Panc1 (cell line): ENCODE measurements at regions not wholly inside any gene's neighbourhood (a gene's known extent, or its start where the extent isn't known, plus 50 kb on each side); places are given as distances from the start of the nearest gene placed in this dataset.

Source experiments
- ATAC-seq: fragments of 200-7000 bp; cut with Tn5 transposase; 2 replicates; pipeline ENCODE4 v1.9.1; 2020; ENCODE audit warnings: mild to moderate bottlenecking, moderate library complexity
- BruUV-seq: library from RNA; stranded (reverse); fragments of 400-500 nt; replicated peaks from 2 replicates; lab custom pipeline; 2021; lab: Mats Ljungman, UMichigan
- CTCF ChIA-PET: fragments of 300-600 bp; sonication (Branson Sonifier 250); formaldehyde crosslinking; loops from one replicate; lab custom pipeline; 2022; ENCODE audit warnings: antibody characterized with exemption; lab: Charles Lee
- POLR2A ChIA-PET: fragments of 300-600 bp; sonication (Branson Sonifier 250); formaldehyde crosslinking; loops from one replicate; lab custom pipeline; 2022; ENCODE audit warnings: antibody characterized with exemption; lab: Charles Lee
- DNase-seq: peaks from one replicate; pipeline ENCODE4 v3.0.0-alpha.2; 2010; ENCODE audit warnings: low read depth, low spot score
- H3K27ac ChIP-seq: 2 replicates; pipeline ENCODE4 v1.5.1; 2011; ENCODE audit warnings: mild to moderate bottlenecking, low read length, inconsistent platforms
- H3K27me3 ChIP-seq: fragments of 200-500 bp; sonication (Bioruptor generic); 2 replicates; pipeline ENCODE4 v1.6.0; 2014; ENCODE audit warnings: low read length, inconsistent platforms; ENCODE audit not compliant: control insufficient read depth, insufficient read depth
- H3K36me3 ChIP-seq: fragments of 200-500 bp; sonication (Bioruptor generic); 2 replicates; pipeline ENCODE4 v1.5.1; 2014; ENCODE audit warnings: inconsistent platforms, mild to moderate bottlenecking, low read length, moderate library complexity; ENCODE audit not compliant: control insufficient read depth, insufficient read depth
- H3K4me1 ChIP-seq: 2 replicates; pipeline ENCODE4 v1.5.1; 2011; ENCODE audit warnings: inconsistent platforms, mild to moderate bottlenecking, low read length, moderate library complexity; ENCODE audit not compliant: control insufficient read depth, insufficient read depth
- H3K4me3 ChIP-seq, 2 experiments: 2 replicates each; pipeline ENCODE4 v1.5.1; 2011 to 2012; ENCODE audit warnings: low read depth in 2 of 2, low read length in 2 of 2, mild to moderate bottlenecking in 2 of 2, inconsistent platforms in 1 of 2, moderate library complexity in 1 of 2
- H3K9me3 ChIP-seq: fragments of 200-500 bp; sonication (Bioruptor generic); 2 replicates; pipeline ENCODE4 v1.5.1; 2014; ENCODE audit warnings: low read depth, mild to moderate bottlenecking, inconsistent platforms, low read length, moderate library complexity; ENCODE audit not compliant: control insufficient read depth, insufficient read depth
- CTCF ChIP-seq: fragments of 450-650 bp; IDR thresholded peaks from 2 replicates; pipeline ENCODE4 v1.5.1; 2017; ENCODE audit warnings: mild to moderate bottlenecking
- POLR2AphosphoS5 ChIP-seq: IDR thresholded peaks from 2 replicates; pipeline ENCODE4 v1.6.1; 2012; ENCODE audit warnings: mild to moderate bottlenecking, low read depth, low read length, moderate library complexity
- SIN3A ChIP-seq: IDR thresholded peaks from 2 replicates; pipeline ENCODE4 v1.6.1; 2012; ENCODE audit warnings: low read depth, mild to moderate bottlenecking, low read length, moderate library complexity, borderline replicate concordance; ENCODE audit not compliant: insufficient read depth
- TCF7L2 ChIP-seq: IDR thresholded peaks from 2 replicates; pipeline ENCODE4 v1.6.1; 2011; ENCODE audit warnings: mild to moderate bottlenecking, low read depth, low read length, inconsistent platforms
- in situ Hi-C: cut with HindIII; loops from 2 replicates; pipeline ENCODE4 v1.10.0; 2016; ENCODE audit warnings: low sequenced_read_pairs, low pct_unique_long_range_greater_than_20kb
- intact Hi-C: fragments of 100-400 bp; cut with micrococcal nuclease; formaldehyde crosslinking; loops from one replicate; pipeline ENCODE4 v1.10.0; 2022; ENCODE audit not compliant: unreplicated experiment
- TF ChIP-seq, protein P1 (sequence below), 2 experiments: IDR thresholded peaks; 2 replicates each; pipeline ENCODE4 v1.6.1; 2011 to 2012; ENCODE audit warnings: low read depth in 2 of 2, control low read depth in 1 of 2, low read length in 1 of 2, mild to moderate bottlenecking in 1 of 2, moderate library complexity in 1 of 2; ENCODE audit not compliant: insufficient read depth in 1 of 2

GRCh38 chr20:40291493-40292135 is 397.4 kb downstream of the MAFB start:
- no peak for TF ChIP-seq POLR2AphosphoS5
- no peak for TF ChIP-seq TCF7L2
- TF ChIP-seq SIN3A: no peak
- TF ChIP-seq CTCF: no peak
- TF ChIP-seq, protein P1, sequence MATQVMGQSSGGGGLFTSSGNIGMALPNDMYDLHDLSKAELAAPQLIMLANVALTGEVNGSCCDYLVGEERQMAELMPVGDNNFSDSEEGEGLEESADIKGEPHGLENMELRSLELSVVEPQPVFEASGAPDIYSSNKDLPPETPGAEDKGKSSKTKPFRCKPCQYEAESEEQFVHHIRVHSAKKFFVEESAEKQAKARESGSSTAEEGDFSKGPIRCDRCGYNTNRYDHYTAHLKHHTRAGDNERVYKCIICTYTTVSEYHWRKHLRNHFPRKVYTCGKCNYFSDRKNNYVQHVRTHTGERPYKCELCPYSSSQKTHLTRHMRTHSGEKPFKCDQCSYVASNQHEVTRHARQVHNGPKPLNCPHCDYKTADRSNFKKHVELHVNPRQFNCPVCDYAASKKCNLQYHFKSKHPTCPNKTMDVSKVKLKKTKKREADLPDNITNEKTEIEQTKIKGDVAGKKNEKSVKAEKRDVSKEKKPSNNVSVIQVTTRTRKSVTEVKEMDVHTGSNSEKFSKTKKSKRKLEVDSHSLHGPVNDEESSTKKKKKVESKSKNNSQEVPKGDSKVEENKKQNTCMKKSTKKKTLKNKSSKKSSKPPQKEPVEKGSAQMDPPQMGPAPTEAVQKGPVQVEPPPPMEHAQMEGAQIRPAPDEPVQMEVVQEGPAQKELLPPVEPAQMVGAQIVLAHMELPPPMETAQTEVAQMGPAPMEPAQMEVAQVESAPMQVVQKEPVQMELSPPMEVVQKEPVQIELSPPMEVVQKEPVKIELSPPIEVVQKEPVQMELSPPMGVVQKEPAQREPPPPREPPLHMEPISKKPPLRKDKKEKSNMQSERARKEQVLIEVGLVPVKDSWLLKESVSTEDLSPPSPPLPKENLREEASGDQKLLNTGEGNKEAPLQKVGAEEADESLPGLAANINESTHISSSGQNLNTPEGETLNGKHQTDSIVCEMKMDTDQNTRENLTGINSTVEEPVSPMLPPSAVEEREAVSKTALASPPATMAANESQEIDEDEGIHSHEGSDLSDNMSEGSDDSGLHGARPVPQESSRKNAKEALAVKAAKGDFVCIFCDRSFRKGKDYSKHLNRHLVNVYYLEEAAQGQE (IDR thresholded peaks at IDR 0.05; ENCODE audit: insufficient read depth in 1 of 2, low read depth in 2 of 2, low read length in 1 of 2): no peak
- no peak for DNase-seq
- Histone ChIP-seq H3K27ac (no peak overlapping the region), H3K27me3 (no peaks in the 10 kb centered on the region), H3K4me1 (no peaks in the 10 kb centered on the region), H3K4me3 (no peak overlapping the region), H3K9me3 (no peaks in the 10 kb centered on the region), H3K36me3 (no peaks in the 10 kb centered on the region)
- ATAC-seq: no peak
- ChIA-PET CTCF (no interaction called here), POLR2A (no interaction called here)
- BruUV-seq: no TSS peak
- intact Hi-C loops: no loop called here
- in situ Hi-C loops: no loop called here

DNA sequence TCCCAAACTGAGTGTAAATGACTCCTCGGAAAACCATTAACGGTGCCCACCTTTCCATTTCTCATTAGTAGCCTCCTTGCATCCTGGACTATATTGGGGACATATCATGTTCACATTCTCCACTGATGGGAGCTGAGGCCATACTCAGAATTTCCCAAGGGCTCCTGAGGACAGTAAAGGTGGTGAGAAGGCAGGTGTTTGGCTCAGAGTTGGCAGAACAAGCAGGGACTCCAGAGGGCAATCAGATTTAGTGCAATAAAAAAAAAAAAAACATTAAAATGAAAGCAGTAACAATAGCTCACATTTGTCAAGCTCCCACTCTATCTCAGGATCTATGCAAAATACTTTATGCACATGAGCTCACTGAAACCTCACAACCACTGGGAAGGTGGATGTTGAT is 401.4 kb downstream of the MAFB start:
- CTCF ChIA-PET: no interaction called here
- ATAC-seq: no peak
- no peak for DNase-seq
- no TSS peak for BruUV-seq
- H3K4me1 ChIP-seq: no peaks in the 10 kb centered on the region
- no peaks in the 10 kb centered on the region for H3K9me3 ChIP-seq
- POLR2A ChIA-PET: no interaction called here
- TF ChIP-seq POLR2AphosphoS5 (no peak), SIN3A (no peak), CTCF (no peak), TCF7L2 (no peak)
- TF ChIP-seq, protein P1 (IDR thresholded peaks at IDR 0.05; ENCODE audit: insufficient read depth in 1 of 2, low read depth in 2 of 2, low read length in 1 of 2): no peak
- intact Hi-C loops (no loop called here), in situ Hi-C loops (no loop called here)
- H3K36me3 ChIP-seq: no peaks in the 10 kb centered on the region
- no peak overlapping the region for H3K27ac ChIP-seq
- no peaks in the 10 kb centered on the region for H3K27me3 ChIP-seq
- H3K4me3 ChIP-seq: no peak overlapping the region
